Stimulated activated CD4-positive, alpha-beta T cell treated with anti-CD3 and anti-CD28 coated beads, Interleukin-15, amount 100 ng/mL, for 24 hours (primary cell): ENCODE measurements at regions not wholly inside any gene's neighbourhood (a gene's known extent, or its start where the extent isn't known, plus 50 kb on each side); places are given as distances from the start of the nearest gene placed in this dataset.
"Not testable (repeated sequence)": the region's sequence is repeated elsewhere in the genome, so short reads cannot be mapped to it uniquely, and the experiment has no call there.

Experiments used
- DNase-seq: peaks from one replicate; pipeline ENCODE4 v3.0.0-alpha.2; 2020

DNA sequence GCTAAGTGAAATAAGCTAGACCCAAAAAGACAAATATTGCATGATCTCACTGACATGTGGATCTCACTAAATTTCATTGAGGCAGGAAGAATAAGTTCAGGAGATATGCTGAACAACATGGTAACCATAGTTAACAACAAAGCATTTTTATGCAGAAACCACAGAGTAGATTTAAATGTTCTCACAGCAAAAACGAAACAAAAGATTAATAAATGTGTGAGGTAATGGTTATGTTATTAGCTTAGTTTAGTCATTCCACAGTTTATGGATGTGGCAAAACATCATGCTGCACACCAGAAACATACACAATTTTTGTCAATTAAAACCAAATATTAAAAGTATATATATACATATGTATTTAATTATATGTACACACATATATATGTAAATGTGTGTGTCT, 765.8 kb downstream of the SLITRK5 start:
- no peak for DNase-seq

DNA sequence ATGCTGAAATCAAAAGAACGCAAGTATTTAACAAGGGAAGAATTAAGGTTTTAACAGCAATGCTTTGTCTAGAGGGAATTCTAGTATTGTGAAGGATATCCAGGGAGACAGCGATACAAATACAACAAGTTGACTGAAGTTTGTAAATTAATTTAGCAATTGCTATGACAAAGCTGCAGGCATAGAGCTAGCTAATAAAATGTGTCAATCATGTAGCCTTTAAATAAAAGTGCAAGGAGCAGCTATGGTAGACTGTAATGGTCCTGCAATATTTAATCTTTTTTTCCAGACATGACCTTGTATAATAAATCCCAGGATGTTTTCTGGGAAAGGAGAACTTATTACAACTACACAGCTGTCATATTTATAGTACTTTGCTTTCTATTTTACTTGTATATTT, 779.3 kb downstream of the SLITRK5 start:
- no peak for DNase-seq

DNA sequence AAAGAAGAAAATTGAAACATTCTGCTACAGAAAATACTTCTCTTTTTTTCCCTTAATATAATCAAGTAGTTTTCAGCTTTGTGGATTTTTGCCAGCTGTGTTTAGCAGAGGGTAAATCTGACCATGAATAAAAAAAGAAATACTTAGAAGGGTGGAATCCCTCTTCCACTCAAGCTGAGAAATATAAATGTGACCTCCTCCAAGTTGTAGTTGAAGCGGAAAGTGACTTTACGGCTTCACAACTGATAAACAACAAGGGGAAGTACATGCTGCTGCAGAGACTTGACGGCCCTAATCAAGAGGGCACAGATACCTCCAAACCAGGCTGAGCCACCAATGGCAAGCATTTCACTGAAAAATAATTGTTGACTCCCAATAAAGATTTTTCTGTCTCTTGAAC, 785.0 kb downstream of the SLITRK5 start:
- DNase-seq: no peak

DNA sequence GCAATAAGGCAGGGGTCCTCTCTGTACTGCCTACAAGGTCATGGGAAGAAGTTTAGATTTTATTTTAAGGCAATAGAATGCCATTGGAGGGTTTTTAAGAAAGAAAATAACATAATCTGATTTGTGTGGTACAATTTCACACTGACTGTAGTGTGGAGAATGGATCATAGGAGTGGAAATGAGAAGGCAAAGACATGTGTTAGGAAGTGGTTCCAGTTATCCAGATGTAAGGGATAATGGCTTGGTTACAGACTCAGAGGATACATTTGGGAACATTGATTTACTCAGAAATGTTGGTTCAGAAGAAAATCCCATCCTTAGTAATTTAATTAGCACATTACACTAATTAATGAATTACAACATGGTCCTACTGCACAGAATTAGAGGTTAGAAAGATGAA, 788.2 kb downstream of the SLITRK5 start:
- no peak for DNase-seq

DNA sequence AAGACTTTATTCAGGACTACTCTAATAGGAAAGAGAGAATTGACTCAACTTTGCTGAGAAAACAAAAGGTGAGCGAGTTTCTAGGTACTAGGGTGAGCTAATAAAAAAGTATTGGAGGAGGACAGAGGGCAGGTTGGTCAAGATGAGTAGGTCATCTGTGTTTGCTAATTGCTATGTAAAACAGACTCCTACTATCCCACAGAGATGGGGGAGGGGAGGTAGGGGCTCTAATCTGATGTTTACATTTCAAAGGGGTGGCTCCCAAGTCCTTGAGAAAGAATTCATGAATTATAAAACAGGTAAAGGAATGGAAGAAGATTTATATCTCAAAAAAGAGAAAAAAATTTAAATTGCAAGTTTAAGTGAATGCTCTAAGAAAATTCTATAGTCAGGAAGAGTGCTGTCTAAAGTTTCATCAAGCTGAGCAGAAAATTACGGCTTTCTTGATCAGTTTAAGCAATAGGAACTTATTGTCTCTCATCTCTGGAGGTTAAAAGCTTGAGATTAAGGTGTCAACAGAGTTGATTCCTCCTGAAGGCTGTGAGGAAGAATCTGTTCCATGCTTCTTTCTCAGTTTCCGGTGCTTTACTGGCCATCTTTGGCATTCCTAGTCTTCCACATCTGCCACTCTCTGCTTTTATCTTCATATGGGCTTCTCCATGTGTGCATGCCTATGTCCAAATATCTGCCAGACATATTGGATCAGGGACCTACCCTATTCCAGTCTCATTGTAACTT, 790.3 kb downstream of the SLITRK5 start:
- DNase-seq: no peak

DNA sequence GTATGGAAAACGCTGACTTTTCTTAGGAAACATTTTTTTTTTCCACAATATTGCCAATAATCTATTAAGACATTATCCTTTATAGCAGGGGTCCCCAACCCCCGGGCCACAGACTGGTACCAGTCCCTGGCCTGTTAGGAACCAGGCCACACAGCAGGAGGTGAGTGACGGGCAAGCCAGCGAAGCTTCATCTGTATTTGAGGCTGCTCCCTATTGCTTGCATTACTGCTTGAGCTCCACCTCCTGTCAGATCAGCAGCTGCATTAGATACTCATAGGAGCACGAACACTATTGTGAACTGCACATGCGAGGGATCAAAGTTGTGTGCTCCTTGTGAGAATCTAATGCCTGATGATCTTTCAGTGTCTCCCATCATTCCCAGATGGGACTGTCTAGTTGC, 793.7 kb downstream of the SLITRK5 start:
- no peak for DNase-seq

DNA sequence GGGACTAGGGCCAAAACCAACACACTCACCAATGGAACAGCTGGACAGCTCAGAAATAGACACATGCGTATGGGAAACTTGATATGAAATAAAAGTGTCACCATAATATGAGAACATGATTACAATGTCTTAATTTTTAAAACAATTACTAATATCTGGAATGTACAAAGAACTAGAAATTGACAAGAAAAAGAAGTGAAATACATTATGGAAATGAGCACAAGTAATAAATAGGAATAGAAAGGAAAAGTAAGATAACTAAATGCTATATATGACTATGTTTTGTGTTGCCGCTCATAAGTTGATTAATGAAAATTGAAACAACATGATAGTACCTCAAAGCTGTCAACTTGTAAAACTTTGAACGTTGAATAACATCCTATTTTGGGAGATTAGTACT, 801.1 kb downstream of the SLITRK5 start:
- no peak for DNase-seq

DNA sequence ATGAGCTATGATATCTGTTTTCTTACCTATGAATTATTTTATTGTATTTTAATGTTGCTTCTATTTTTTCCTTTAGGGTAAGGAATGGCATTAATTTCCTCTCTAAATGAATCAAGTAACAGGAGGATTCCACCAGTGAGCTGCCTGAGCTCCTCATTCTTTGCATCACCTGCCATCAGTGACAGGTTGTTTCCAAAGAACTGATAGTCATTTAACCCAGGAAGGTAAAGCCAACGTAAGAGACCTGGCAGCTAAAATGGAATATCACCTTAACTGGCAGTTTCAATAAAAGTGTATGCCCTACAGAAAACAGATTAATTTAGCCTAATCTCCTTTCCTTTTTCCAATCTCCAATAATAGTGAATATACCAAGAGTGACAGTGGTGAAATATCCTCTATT, 812.0 kb downstream of the SLITRK5 start:
- DNase-seq: no peak

DNA sequence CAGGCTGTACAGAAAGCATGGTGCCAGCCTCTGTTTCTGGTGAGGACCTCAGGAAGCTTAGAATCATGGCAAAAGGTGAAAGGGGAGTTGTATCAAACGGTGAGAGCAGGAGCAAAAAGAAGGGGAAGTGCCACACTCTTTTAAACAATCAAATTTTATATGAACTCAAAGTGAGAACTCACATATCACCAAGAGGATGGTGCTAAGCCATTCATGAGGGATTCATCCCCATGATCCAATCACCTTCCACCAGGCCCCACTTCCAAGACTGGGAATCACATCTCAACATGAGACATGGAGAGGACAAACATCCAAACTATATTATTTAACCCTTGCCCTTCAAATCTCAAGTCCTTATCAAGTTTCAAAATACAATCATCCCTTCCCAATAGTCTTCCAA, 836.7 kb downstream of the SLITRK5 start:
- DNase-seq: no peak

DNA sequence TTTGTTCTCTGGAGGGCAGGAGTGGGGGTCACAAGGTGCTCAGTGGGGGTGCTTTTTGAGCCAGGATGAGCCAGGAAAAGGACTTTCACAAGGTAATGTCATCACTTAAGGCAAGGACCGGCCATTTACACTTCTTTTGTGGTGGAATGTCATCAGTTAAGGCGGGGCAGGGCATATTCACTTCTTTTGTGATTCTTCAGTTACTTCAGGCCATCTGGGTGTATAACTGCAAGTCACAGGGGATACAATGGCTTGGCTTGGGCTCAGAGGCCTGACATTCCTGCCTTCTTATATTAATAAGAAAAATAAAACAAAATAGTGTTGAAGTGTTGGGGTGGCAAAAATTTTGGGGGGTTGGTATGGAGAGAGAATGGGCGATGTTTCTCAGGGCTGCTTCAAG, 841.8 kb downstream of the SLITRK5 start:
- not testable (repeated sequence) for DNase-seq

DNA sequence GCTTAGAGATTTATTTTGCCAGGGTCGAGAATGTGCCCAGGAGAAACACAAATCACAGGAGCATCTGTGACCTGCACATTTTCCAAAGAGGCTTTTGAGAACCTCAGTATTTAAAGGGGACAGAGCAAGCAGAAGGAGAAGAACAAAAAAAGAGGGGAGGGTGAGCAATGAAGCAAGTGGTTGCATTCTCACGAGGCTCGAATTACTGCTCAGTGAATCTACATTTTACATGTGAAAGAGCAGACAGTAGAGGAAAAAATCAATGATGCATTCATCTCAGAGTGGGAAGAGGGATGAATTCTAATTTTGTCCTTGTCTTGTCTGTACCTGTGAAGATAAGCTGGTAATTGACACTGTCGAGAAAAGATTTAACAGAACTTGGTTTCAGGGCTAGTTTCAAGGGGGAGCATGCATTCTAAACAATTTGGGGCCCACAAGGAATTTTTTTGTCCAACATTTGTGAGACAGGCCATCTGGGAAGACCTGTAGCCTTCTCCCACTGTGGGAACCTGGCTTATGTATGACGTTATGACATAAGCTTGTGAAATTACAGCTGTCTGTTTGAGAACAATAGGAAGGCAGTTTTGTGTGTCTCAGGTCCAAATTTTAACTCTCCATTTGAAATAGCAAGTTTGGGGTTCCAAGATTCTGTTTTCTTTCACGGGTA, 855.1 kb downstream of the SLITRK5 start:
- no peak for DNase-seq

DNA sequence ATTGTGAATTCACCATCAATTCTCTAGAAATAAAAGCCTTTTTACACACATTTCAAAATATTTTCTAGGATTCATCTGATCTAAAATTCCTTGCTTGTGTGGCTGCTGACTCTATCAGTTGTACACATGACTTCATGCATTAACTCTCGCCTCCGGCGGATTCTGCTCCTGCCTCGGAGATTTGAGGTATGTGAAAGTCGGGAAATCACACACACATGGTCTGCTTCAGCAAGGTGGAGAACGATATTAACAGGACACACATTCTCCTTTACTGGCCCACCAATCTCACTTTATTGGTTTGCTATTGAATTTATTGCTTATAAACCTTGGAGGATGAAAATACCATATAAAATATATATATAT, 855.7 kb downstream of the SLITRK5 start:
- DNase-seq: no peak

DNA sequence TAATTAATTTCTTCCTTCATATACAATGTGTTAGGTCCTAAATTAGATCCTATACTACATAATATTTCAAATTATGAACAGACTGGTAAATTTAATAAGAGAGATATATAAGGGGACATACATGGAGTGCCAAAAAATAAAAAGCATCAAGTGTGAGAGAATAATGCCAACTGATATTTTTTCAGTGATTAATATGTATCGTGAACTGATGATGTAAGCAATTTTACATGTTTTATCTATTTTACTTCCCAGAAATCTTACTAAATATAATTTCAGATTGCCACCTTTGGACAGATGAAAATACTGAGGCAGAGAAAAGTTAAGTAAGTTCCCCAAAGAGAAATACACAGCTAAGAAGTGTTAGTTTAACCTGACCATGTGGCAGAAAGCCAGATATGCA, 870.8 kb downstream of the SLITRK5 start:
- DNase-seq: no peak

DNA sequence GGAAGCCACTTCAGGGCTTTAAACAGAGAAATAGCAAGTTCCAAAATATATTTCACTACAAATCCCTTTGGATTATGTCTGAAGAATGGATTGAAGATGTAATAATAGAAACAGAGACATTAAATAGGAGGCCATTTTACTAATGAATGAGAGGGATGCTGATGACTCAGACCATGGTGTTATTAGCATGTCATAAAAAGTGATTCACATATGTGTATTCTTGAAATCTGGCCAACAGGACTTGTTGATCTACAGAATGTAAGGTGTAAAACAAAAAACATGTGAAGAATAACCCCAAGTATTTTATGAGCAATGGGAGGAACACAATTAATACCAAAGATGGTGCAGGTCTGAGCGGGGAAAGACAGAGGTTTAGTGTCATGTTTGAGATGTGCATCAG, 873.7 kb downstream of the SLITRK5 start:
- DNase-seq: no peak

DNA sequence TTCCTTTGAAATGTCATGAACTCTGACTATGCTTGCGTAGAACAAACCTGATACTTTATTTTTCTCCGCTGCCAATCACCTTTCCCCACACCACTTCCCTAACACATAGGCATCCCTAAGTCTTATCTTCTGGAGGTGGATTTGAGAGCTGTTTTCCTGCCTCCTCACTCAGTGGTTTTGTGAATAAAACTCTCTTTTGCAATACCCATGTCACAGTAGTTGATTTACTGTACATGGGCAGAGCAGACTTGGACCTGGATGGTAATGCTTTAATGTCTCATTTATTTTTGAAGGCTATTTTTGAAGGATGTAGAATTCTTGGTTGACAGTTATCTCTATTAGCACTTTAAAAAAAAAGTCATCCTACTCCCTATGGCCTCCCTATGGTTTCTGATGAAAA, 881.8 kb downstream of the SLITRK5 start:
- DNase-seq: no peak

DNA sequence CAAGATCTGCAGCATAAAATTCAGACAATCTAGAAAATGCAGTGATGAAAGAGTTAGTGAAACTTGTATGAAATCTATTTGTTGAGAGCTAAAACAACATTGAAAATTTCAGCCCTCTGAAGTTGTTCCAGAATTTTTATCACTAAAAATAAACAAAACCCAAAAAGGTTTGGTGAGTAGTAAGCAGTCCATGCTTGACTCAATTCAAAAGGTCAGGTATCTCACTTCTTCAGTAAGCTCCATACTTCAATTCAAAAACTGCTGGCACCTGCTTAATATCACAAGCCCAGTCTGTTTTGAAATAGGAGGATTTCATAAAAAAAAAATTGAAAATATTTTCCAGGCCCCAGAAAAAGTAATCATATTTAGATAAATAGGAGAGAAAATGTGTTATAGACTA, 894.4 kb downstream of the SLITRK5 start:
- DNase-seq: no peak

DNA sequence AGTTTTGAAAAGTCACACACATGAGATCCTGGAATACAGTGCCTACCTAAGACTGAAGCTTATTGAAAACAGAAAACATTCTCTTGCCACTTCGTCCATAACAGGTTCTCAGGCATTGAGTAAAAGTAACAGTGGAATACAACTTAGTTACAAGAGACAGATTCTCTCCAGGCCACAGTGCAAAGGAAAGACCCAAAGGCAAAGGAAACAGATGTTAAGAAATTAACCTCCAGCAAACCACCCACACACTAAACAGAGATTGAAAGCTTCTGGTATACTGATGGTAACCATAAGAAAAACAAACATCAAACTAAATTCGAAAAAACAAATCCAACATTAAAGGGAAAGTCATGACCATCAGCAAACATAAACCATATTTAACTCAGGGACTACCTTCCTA, 914.7 kb downstream of the SLITRK5 start:
- no peak for DNase-seq

DNA sequence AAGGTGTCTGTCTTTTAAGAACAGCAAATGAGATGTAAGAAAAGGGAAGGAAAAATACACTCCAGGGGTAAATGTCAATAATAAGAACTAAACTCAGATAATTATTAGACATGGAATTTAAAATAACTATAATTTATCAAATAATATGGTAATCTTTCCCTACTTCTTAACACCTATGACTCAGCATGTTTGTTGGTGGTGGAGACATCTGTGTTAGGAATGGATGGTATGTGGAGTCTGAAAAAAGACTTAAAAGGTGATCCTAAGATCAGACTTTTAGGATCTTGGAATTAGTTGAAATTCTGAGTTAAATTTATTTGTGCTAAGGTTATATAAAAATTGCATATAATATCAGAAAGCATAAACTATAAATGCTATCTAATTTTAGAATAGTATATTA, 915.1 kb downstream of the SLITRK5 start:
- no peak for DNase-seq

DNA sequence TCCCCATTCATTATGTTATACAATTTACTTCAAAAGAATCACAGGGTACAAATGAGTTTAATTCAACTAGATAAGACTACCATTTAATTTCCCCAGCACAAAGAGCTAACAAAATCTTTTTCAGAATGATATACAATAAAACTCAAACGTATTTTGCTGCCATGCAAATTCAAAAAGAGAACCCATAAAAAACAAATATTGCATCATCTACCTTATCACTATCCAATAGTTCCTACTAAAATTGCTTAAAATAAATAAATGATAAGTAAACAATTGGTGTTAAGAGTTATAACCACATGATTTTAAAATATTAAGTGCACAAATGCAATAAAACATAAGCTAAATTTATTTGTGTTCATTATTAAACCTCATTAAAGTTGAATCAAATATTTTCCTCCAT, 919.4 kb downstream of the SLITRK5 start:
- DNase-seq: no peak

DNA sequence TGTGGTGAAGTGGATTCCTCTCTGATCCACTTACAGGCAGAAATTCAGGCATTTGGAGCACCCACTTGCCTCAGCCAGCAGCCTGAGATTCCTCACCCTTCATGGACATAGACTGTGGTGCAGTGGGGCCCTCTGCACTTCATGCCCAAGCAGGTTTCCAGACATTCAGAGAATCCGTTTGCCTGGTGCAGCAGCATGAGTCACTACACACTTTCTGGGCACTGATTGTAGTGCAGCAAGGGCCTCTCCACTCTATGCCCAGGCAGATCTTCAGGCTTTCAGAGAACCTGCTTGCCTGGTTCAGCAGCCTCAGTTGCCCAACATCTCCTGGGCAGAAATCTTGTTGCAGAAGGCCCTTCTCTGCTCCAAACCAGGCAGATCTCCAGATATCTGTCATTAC, 920.9 kb downstream of the SLITRK5 start:
- DNase-seq: no peak

DNA sequence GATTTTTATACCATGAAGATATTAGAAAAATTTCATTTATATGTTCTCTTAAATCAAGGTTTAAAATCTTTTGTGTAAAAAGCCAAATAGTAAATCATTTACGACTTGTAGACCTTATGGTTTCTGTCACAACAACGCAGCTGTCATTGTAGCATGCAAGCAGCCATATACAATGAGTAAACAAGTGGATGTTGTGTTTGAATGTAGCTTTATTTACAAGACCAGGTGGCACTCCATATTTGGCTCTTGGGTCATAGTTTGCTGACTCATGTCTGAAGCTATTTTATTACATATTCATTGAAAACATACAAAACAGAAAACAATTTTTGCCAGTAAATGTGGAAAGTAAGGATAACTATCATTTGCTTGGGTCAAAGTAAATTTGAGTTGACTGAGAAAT, 930.8 kb downstream of the SLITRK5 start:
- no peak for DNase-seq

DNA sequence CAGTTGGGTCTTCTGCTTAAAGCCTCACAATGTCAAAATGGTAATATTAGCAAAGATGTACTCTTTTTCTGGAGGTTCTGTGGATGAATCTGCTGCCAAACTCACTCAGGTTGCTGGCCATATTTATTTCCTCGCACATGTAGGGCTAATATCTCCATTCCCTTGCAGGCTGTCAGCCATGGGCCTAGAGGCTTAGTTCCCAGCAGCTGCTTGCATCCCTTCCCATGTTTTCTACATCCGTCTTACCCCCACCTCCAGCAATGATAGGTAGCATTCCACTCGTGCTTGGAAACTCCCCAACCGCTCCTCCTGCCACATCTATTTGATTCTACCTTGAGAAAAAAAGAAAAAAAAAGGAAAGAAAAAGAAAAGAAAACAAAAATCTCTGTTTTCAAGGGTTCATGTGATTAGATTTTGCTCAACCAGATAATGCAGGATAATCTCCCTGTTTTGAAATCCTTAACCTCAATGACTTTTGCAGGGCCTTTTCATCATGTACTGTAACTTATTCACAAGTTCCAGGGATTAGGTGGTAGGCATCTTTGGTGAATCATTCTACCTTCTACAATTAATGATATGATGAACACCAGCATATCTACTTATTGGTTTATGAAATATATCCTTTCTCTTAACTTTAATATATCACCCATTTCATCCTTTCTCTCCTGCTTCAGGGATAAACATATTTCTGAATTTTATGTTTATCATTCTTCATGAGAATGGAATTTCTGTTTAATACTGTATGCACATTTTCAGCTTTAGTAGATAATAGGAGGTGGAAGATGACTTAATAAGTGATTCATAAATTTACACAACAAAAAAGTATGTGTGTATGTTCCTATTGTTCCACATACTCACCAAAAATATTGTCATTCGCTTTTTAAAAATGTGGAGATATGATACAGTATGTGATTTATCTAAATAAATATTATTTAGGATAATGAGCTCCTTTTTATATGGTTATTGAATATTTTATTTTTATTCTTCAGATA, 931.9 kb downstream of the SLITRK5 start:
- no peak for DNase-seq

DNA sequence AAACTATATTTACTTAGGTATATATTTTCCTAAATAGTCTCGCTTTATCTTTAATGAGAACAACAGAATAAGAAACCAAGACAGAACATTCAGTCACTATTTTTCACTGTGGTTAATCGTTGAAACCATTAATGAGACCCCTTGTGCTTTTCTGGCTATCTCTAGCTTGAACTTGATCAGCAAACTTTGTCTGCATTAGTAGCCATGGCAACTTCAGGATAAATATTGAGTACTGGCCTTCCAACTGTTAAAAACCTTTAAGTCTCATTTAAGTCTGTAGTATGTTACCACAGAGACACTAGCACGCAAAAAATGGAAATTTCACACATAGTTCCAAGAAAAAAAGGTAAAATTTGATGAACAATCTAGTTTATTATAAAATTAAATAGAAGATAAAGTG, 946.0 kb downstream of the SLITRK5 start:
- DNase-seq: no peak
